NCI-H524 treated with DMSO at 0.1 percent for 48 hours (cell line): ENCODE measurements at regions not wholly inside any gene's neighbourhood (a gene's known extent, or its start where the extent isn't known, plus 50 kb on each side); places are given as distances from the start of the nearest gene placed in this dataset.
"Not testable (repeated sequence)": the region's sequence is repeated elsewhere in the genome, so short reads cannot be mapped to it uniquely, and the experiment has no call there.

Experiments
- DNase-seq: peaks from one replicate; lab custom pipeline; 2025; lab: John Stamatoyannopoulos, UW

- no peak for DNase-seq
Measured at GRCh38 chrX:6990552-6991193, 156.8 kb upstream of the STS start.

- DNase-seq, result no peak
Measured at GRCh38 chrX:6989858-6990257, 157.7 kb upstream of the STS start.

- not testable (repeated sequence) for DNase-seq
Measured at GRCh38 chrX:6988694-6989093, 158.8 kb upstream of the STS start.

GRCh38 chrX:6986915-6987314 lies 160.6 kb upstream of the STS start:
- no peak for DNase-seq

GRCh38 chrX:6985537-6985936 lies 162.0 kb upstream of the STS start:
- no peak for DNase-seq

GRCh38 chrX:6983207-6983955 lies 164.1 kb upstream of the STS start:
- no peak for DNase-seq

- DNase-seq, result no peak
Measured at GRCh38 chrX:6981718-6982406, 165.7 kb upstream of the STS start.

GRCh38 chrX:6980981-6981380 lies 166.5 kb upstream of the STS start:
- DNase-seq, result no peak

GRCh38 chrX:6968231-6968630 lies 179.3 kb upstream of the STS start:
- DNase-seq, result no peak

- no peak for DNase-seq
Measured at GRCh38 chrX:6965729-6966128, 181.8 kb upstream of the STS start.

- no peak for DNase-seq
Measured at GRCh38 chrX:6962006-6962355, 185.5 kb upstream of the STS start.

- DNase-seq, result no peak
Measured at GRCh38 chrX:6961286-6962005, 186.1 kb upstream of the STS start.

GRCh38 chrX:6959006-6959405 lies 188.5 kb upstream of the STS start:
- no peak for DNase-seq

GRCh38 chrX:6954836-6955235 lies 192.7 kb upstream of the STS start:
- no peak for DNase-seq

GRCh38 chrX:6946168-6946567 lies 201.3 kb upstream of the STS start:
- no peak for DNase-seq

- DNase-seq, result no peak
Measured at GRCh38 chrX:6941041-6941440, 206.5 kb upstream of the STS start.

- not testable (repeated sequence) for DNase-seq
Measured at GRCh38 chrX:6932942-6933341, 214.6 kb upstream of the STS start.

GRCh38 chrX:6930307-6930849 lies 217.1 kb upstream of the STS start:
- DNase-seq, result no peak

GRCh38 chrX:6924443-6925077 lies 223.0 kb upstream of the STS start:
- no peak for DNase-seq

- no peak for DNase-seq
Measured at GRCh38 chrX:6917666-6918065, 229.8 kb upstream of the STS start.

GRCh38 chrX:6910218-6910617 lies 237.3 kb upstream of the STS start:
- no peak for DNase-seq

- no peak for DNase-seq
Measured at GRCh38 chrX:6909396-6909795, 238.1 kb upstream of the STS start.
